Kidney epithelial cell (primary cell): ENCODE measurements at regions not wholly inside any gene's neighbourhood (a gene's known extent, or its start where the extent isn't known, plus 50 kb on each side); places are given as distances from the start of the nearest gene placed in this dataset.

Experiments
- DNase-seq: peaks from one replicate; pipeline ENCODE4 v3.0.0-alpha.2; 2010; ENCODE audit warnings: low read depth
- H3K27me3 ChIP-seq: 2 replicates; pipeline ENCODE4 v1.6.0; 2011; ENCODE audit warnings: low read length; ENCODE audit not compliant: control insufficient read depth, insufficient read depth
- H3K36me3 ChIP-seq: 2 replicates; pipeline ENCODE4 v1.5.1; 2011; ENCODE audit warnings: low read length; ENCODE audit not compliant: control insufficient read depth, insufficient read depth
- H3K4me3 ChIP-seq: 2 replicates; pipeline ENCODE4 v1.5.1; 2011; ENCODE audit warnings: low read depth, mild to moderate bottlenecking, control low read depth, low read length
- TF ChIP-seq, protein P1 (sequence below): IDR thresholded peaks from 2 replicates; pipeline ENCODE4 v1.5.1; 2011; ENCODE audit warnings: mild to moderate bottlenecking, moderate library complexity, low read length, control low read depth, inconsistent platforms; ENCODE audit not compliant: insufficient read depth, poor library complexity, severe bottlenecking

- TF ChIP-seq, protein P1, sequence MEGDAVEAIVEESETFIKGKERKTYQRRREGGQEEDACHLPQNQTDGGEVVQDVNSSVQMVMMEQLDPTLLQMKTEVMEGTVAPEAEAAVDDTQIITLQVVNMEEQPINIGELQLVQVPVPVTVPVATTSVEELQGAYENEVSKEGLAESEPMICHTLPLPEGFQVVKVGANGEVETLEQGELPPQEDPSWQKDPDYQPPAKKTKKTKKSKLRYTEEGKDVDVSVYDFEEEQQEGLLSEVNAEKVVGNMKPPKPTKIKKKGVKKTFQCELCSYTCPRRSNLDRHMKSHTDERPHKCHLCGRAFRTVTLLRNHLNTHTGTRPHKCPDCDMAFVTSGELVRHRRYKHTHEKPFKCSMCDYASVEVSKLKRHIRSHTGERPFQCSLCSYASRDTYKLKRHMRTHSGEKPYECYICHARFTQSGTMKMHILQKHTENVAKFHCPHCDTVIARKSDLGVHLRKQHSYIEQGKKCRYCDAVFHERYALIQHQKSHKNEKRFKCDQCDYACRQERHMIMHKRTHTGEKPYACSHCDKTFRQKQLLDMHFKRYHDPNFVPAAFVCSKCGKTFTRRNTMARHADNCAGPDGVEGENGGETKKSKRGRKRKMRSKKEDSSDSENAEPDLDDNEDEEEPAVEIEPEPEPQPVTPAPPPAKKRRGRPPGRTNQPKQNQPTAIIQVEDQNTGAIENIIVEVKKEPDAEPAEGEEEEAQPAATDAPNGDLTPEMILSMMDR: no peak
- Histone ChIP-seq H3K36me3 (no peaks in the 10 kb centered on the region), H3K27me3 (no peaks in the 10 kb centered on the region), H3K4me3 (no peak overlapping the region)
- DNase-seq: no peak
These were observed 53.6 kb upstream of the NT5E start for GRCh38 chr6:85396159-85396808.

DNA sequence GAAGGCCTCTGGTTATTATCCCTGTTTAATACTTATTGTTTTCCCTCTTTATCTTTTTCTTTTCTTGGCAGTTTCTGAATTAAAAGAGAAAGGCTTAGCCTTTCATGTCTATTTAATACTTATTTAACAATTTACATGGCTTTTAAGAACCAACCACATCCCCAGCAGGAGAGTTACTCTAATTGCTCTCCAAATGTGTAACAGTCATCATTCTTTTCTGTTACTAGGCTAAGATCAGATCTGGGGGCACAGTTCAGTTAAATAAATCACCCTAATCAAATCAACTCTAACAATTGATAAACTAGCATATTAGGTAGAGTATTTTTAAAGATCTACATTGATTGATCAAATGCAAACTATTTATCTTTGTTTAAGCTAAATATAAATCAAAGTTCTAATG lies 54.1 kb upstream of the NT5E start:
- H3K36me3 ChIP-seq: no peaks in the 10 kb centered on the region
- no peak for DNase-seq
- H3K4me3 ChIP-seq: no peak overlapping the region
- H3K27me3 ChIP-seq: no peaks in the 10 kb centered on the region
- TF ChIP-seq, protein P1: no peak

GRCh38 chr6:85394853-85395538 lies 54.9 kb upstream of the NT5E start:
- no peak for DNase-seq
- no peaks in the 10 kb centered on the region for H3K36me3 ChIP-seq
- TF ChIP-seq, protein P1: no peak
- H3K27me3 ChIP-seq: no peaks in the 10 kb centered on the region
- no peak overlapping the region for H3K4me3 ChIP-seq

- no peaks in the 10 kb centered on the region for H3K27me3 ChIP-seq
- TF ChIP-seq, protein P1: no peak
- H3K36me3 ChIP-seq: no peaks in the 10 kb centered on the region
- H3K4me3 ChIP-seq: no peak overlapping the region
- no peak for DNase-seq
These were observed 55.7 kb upstream of the NT5E start for GRCh38 chr6:85394199-85394598.

DNA sequence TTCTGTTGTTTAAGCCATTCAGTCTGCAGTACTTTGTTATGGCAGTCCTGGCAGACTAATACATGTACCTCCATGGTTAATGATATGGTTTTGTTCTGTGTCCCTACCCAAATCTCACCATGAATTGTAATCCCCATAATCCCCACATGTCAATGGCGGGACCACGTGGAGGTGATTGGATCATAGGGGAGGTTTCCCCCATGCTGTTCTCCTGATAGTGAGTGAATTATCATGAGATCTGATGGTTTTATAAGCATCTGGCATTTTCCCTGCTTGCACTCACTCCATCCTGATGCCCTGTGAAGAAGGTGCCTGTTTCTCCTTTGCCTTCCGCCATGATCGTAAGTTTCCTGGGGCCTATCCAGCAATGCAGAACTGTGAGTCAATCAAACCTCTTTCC lies 57.5 kb upstream of the NT5E start:
- DNase-seq: no peak
- TF ChIP-seq, protein P1: no peak
- Histone ChIP-seq H3K4me3 (no peak overlapping the region), H3K27me3 (no peaks in the 10 kb centered on the region), H3K36me3 (no peaks in the 10 kb centered on the region)
